NCI-H2196 (cell line): ENCODE measurements at regions not wholly inside any gene's neighbourhood (a gene's known extent, or its start where the extent isn't known, plus 50 kb on each side); places are given as distances from the start of the nearest gene placed in this dataset.
"Not testable (repeated sequence)": the region's sequence is repeated elsewhere in the genome, so short reads cannot be mapped to it uniquely, and the experiment has no call there.

Experiments used
- DNase-seq: peaks from one replicate; lab custom pipeline; 2025; ENCODE audit not compliant: unreplicated experiment; lab: John Stamatoyannopoulos, UW

- no peak for DNase-seq
Observed at GRCh38 chr10:3580565-3580964, 204.4 kb downstream of the KLF6 start.

DNA sequence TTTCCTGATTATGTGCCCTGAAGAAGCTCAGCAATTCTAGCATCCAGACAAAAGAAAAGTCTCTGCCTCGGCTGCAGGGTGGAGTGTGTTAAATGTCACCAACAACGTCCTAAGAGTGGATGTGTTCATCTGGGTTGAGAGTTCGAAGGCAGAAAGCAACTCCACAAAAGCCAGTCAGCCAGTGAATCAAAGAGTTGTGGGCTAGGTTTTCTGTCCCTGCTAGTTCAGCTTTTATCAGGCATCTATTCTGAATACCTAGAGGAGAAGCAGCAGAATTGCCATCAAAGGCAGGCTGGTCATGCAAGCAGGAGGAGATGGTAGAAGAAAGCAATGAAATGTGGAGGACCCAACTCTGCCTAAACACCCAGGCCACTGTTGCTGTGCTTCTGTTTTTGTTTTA is 205.2 kb downstream of the KLF6 start:
- no peak for DNase-seq

- DNase-seq, result no peak
Observed at GRCh38 chr10:3578682-3579081, 206.3 kb downstream of the KLF6 start.

DNA sequence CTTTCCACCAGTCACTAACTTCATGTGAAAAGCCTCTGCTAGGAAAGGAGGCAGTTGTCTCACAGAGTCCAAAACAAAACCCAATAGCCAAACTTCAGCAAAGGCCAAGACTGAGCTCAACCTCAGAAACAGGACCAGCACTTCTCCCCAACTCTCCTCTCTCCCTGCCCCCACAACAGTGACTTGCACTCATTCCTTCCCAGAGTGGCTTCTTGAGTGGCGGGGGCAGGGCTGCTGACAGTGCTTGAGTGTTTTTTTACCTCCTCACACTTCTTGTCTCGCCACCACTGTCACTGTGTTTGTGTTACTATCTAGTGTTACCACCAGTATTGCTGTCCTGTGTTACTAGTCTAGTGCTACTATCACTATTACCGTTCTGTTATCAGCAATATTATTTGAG is 206.8 kb downstream of the KLF6 start:
- no peak for DNase-seq

DNA sequence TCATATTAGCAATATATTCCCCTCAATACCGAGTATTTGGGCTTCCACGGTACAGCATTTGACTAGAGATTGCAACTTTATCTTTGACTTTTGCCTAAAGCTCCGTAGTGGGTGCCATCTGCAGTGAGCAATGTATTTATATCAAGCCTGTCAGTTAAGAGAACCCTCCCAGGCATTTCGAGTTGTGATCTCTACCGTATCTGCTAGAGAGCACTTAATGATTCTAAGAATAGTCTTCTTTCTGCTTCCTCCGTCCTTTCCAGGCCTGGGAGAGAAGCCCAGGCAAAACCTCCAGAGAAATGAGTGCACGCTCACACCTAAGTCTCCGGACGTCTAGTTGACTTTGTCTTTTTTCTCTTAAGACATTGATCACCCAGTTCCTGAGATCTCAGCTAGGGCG is 210.6 kb downstream of the KLF6 start:
- DNase-seq, result no peak

GRCh38 chr10:3573498-3573897 is 211.5 kb downstream of the KLF6 start:
- DNase-seq, result no peak

- no peak for DNase-seq
Observed at GRCh38 chr10:3571310-3571825, 213.6 kb downstream of the KLF6 start.

DNA sequence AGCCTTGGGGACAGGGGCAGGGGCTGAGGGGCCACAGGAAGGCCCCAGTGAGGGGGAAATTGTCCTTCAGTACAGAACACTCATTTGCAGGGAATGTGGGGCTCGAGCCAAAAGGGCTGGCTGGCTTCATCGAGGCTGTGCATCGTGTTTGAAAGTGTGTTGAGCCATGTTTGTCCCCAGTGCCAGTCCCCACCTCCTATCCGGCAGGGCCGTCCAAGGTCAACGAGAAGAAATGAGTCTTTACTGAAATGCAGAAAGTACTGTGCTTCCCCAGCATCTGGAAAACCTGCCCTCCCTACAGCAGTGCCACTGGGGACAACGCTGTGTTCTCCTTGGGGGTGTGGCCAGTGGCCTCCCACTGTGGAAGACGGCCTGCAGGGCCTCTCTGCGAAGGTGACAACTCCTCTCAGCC is 214.1 kb downstream of the KLF6 start:
- DNase-seq, result no peak

GRCh38 chr10:3570131-3570729 is 214.8 kb downstream of the KLF6 start:
- DNase-seq, result no peak

DNA sequence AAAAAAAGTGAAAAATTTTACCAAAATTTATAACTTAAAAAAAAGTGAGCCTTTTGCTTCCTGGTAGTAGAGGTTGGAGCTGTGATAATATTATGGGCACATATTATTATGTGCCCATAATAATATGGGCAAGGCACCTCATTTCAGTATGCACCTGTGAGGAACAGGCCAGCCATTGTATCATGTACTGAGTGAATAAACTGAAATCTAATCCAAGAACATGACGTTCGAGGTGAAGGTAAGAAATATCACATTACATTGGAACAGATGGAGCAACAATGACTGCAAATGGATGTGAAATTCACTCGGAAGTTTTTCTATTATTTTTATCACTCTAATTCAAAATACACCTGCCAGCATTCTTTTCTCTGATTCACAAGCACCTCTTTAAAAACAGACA is 216.0 kb downstream of the KLF6 start:
- DNase-seq, result no peak

DNA sequence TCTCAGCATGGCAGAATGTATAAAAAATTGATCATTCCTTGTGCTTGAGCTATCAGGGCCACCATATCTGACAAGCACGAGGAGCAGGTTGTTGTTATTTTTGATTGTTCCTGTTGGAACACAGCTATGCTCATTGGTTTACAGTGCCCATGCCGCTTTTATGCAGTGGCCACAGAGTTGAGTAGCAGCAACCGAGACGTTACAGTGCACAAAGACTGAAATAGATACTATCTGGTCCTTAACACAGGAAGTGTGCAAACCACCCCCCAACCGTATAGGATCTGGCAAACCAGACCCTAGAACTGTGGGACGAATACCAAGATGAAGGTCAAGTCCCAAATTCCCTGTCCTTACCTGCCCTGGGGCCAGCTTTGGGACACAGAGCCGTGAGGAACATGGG is 216.6 kb downstream of the KLF6 start:
- DNase-seq, result no peak

- DNase-seq, result no peak
Observed at GRCh38 chr10:3567291-3567963, 217.6 kb downstream of the KLF6 start.

DNA sequence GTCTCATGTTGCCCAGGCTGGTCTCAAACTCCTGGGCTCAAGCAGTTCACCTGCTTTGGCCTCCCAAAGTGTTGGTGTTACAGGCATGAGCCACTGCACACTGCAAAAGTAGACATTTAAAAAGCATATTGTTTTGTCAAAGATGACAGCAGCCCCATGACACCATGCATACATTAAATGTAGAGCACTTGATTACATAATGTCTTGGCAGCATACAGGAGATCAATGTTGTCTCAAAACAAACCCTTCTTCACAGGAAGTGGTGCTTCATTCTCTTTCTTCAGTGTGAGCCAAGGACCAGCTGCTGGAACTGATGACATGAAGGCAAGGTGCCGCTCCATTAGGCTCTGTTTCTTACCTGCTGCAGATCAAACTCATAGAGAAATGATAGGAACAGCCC is 218.4 kb downstream of the KLF6 start:
- no peak for DNase-seq

GRCh38 chr10:3564346-3565002 is 220.5 kb downstream of the KLF6 start:
- DNase-seq, result no peak

- DNase-seq, result no peak
Observed at GRCh38 chr10:3563298-3563697, 221.7 kb downstream of the KLF6 start.

DNA sequence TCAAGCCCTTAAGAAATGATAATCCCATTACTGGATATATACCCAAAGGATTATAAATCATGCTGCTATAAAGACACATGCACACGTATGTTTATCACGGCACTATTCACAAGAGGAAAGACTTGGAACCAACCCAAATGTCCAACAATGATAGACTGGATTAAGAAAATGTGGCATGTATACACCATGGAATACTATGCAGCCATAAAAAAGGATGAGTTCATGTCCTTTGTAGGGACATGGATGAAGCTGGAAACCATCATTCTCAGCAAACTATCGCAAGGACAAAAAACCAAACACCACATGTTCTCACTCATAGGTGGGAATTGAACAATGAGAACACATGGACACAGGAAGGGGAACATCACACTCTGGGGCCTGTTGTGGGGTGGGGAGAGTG is 224.4 kb downstream of the KLF6 start:
- DNase-seq, result not testable (repeated sequence)

DNA sequence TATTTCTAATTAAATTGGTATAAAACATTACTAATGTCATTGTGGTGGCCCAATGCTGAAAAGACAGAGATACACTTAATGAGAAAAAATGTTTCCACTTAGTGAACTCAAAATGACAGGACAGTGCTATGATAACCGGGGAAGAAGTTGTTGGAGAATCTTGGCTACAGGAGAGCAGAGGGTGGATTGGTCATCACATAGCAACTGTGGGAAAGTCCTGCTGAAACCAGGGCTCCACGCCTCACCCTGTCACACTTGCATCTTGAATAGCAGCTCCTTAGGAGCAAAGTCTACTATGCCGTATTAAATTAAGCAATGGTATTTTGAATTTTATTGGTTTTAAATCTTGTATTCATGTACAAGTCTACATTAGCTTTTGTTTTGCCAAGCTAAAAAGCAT is 225.5 kb downstream of the KLF6 start:
- DNase-seq, result no peak

GRCh38 chr10:3559011-3559410 is 226.0 kb downstream of the KLF6 start:
- DNase-seq, result no peak

- DNase-seq, result not testable (repeated sequence)
Observed at GRCh38 chr10:3556191-3557017, 228.6 kb downstream of the KLF6 start.

DNA sequence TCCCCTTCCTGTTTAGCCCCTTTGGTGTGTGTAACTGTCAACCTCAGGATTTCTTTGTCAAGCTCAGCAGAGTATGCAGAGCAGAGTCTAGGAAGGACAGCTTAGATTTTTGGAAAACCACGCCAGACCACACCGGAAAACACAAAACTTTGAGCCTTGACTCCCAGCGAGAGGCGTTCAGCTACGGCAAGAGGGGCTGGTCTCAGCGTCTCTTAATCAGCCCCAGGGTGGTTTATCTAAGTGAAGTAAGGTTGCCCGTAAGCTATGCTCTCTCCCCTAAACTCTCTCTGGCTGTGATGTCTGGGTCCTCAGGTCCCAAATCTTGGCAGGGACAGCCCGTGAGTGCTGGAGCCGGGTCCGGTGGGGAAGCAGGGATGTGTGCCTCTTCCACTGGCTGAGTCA is 230.9 kb downstream of the KLF6 start:
- no peak for DNase-seq

DNA sequence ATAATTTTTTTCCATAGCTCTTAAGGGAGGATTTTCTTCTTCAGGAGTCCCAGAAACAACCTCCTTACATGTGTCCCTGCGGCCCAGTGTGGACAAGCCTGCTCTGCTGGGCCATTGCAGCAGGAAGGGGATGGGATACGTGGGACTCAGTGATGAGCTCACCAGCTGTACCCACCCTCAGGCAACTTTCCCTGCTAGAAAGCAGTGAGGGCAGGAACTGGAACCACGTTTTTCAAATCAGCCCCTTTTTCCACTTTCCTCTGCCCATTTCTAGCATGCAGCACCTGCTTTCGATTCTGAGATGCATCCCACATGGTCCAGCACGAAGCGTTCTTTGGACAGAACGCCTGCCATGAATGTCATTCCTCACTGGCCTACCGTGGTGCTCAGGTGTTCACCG is 232.7 kb downstream of the KLF6 start:
- DNase-seq, result no peak
